ENCODE measurements at regions not wholly inside any gene's neighbourhood (a gene's known extent, or its start where the extent isn't known, plus 50 kb on each side); places are given as distances from the start of the nearest gene placed in this dataset.
"Not testable (repeated sequence)": the region's sequence is repeated elsewhere in the genome, so short reads cannot be mapped to it uniquely, and the experiment has no call there.

GRCh38 chr2:3035385-3036050 lies 342.1 kb downstream of the EIPR1 start:
- no peak for DNase-seq

- no peak for DNase-seq
Observed at GRCh38 chr2:3034856-3035255, 342.8 kb downstream of the EIPR1 start.

DNA sequence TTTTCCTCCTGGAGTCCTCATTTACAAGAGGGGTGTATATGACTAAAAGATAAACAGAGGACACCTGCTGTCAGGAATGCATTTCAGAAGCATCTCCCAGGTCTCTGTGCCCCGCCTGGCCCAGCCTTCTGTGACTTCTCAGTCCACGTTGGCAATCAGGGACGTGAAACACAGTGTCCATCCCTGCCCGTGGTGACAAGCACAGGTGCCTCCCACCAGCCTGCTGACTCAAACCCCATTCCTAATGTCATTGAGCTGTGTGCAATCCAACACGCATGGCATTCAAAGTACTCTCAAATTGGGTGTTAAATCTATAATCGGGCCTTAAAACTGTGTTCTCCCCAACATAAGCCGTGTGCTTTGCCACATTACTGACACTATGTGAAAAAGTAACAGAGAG lies 343.2 kb downstream of the EIPR1 start:
- no peak for DNase-seq

- DNase-seq, result no peak
Observed at GRCh38 chr2:3033315-3033714, 344.3 kb downstream of the EIPR1 start.

- not testable (repeated sequence) for DNase-seq
Observed at GRCh38 chr2:3030791-3031190, 346.8 kb downstream of the EIPR1 start.

DNA sequence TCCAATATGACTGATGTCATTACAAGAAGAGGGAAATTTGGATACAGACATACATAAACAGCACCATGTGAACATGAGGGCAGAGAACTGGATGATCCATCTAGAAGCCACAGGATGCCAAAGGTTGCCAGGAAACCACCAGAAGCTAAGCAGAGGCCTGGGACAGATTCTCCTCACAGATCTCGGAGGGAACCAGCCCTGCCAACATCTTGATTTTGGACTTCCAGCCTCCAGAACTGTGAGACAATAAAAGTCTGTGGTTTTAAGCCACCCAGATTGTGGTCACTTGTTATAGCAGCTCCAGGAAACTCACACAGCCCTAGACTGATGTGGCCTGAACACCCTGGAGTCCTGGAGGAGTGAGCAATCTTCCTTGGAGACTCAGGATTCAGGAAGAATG lies 351.6 kb downstream of the EIPR1 start:
- no peak for DNase-seq

DNA sequence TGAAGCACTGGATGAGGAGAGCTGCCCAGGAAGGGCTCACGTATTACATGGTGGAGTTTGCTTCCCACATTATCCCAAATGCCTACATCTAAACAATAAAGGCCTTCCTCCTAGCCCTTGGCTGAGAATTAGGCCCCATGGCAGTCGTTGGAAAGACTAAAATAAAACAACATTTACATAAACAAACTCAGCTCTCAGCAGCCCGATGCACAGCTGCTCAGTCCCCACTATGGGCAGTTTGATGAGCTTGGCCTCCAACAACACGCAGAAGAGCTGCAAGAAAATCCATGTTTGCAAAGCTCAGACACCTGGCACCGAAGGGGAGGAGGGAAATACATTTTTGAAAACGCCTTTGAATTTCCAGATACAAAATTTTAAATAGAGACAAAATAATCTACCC lies 352.4 kb downstream of the EIPR1 start:
- no peak for DNase-seq

- DNase-seq, result no peak
Observed at GRCh38 chr2:3024401-3024935, 353.1 kb downstream of the EIPR1 start.

- no peak for DNase-seq
Observed at GRCh38 chr2:3023531-3023930, 354.1 kb downstream of the EIPR1 start.

- DNase-seq, result no peak
Observed at GRCh38 chr2:3022841-3023372, 354.7 kb downstream of the EIPR1 start.

DNA sequence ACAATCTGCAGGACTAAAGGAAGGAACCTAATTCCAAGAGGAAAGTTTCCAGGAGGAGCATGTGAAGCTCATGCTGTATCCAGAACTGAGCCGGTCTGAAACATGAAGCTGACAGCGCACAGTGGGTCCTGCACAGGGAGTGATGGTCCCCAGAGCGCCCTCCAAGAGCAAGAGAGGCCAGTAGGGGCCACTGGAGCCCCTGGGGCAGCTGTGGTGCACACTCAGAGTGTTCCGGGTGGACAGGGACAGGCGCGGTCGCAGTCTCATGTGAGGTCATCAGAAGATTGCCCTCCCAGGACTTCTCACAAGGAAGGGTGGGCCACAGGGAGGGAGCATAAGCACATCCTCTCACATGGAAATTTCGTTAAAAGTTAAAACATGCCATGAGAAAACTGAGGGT lies 355.9 kb downstream of the EIPR1 start:
- DNase-seq, result no peak

DNA sequence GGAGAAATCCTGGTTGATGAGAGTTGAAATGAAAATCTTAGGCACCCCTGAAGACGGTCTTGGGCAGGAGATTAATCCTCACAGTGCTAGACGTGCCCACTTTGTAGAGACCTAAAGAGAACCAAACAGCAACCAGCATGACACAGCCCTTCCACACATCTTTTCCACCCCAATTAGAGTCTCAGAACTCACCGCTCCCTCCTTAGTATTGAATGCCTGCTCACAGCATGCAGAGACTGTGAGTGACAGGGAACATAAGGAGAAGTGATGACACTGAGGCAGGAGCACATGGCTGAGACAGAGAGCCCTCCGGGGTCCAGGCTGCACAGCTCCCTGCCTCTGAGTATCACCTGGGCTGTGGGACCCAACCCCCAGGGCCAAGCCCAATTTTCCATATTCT lies 367.6 kb downstream of the EIPR1 start:
- no peak for DNase-seq

GRCh38 chr2:3009483-3009882 lies 368.1 kb downstream of the EIPR1 start:
- DNase-seq, result no peak

DNA sequence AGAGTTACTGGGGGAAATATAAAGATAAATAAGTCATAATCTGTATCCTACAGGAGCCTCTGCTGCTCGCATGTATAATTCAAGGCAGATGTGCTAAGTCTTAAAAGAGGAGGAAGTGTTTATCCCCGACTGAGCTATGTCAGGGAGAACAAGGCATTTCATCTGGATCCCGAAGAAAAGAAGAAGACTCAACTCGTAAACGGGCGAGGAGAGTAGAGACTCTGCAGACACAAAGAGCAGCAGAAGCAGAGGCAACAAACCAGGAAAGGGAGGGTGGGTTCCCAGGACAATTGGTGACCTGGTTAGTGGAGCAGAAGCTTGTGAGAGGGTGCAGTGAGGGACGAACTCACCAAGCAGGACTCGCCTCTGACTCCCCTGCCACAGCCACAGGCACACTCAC lies 368.6 kb downstream of the EIPR1 start:
- no peak for DNase-seq

- no peak for DNase-seq
Observed at GRCh38 chr2:3008561-3008960, 369.1 kb downstream of the EIPR1 start.

DNA sequence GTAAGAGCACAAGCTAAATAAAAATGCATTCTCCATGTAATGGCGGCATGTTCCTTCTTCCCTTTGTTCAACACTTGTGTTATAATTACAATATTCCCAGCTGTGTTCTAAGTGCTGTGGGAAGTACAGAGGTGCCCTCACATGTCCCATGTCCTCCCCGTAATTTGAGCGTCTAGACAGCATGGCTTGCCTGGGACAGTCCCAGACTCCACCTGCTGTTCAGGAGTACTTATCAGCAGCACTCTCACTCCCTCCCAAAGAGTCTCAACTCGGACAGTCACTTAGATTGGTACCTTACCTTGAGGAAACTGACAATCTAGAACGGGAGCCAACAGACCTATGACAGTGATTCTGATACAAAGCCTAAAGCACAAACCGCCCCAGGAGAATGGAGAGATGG lies 370.5 kb downstream of the EIPR1 start:
- DNase-seq, result no peak

DNA sequence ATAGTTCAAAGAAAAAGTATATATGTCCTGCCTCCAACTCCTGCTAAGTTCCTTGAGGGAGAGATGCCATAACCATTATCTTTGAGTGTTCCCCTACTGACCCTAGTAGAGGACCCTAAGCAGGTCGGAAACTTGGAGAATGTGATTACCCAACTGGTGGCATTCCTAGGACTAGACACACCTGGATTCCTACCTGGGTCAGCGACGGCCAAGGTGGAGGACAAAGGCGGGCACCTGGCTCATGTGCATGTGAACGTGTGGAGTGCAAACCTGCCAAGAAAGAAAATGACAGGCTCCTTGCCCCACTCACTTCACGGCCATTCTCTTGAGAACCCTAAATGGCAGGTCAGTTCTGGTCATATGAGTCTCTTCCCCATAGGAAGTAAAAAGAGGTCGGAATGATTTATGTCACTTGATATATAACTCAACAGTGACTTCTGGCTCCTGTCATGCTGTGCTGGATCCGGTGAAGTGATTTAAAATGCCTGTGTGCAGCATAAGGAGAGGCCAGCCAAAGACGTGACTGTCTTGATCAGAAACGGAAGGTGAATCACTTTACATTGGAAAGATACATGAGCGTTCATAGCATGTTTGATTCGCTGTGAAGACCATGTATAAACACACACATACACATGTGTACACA lies 371.6 kb downstream of the EIPR1 start:
- no peak for DNase-seq

DNA sequence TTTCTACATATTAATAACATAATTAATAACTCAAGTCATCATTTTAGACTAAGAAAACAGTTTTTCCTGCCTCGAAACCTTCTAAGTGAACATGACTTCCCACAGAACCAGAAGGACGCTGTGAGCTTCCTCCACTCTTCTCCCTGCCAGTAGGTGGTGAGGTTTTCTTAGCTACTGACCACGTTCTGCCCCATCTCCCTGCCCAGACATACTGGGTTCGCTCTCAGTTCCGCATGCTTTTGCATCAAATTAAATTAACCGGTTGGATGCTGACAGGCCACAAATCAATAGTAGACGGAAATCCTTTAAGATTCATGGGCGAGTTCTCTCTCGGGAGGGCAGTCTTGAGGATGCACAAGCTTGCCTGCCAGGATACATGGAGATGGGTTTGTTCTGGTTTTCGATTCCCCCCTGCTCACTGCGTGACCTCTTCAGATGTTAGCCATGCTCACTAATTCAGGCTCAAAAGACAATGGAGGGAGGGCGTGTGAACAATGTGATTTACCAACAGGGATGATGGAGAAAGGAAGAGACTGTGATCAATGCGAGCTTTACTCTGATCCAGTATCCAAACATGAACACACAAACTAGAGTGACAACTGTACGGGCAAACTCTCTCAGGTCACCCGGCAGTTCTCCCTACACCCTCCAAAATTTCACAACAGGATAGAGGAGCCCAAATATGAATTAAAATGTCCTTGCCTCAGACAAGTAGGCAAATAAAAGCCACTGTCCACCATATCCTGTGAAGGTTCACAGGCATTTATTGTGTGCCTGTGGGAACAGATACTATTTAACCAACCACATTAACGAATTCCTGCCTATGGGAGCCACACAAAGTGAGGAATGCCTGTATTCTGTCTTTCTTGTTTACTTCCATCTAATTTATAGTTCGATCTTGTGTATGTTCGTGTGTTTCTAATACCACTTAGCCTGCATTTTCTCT lies 375.7 kb downstream of the EIPR1 start:
- no peak for DNase-seq

GRCh38 chr2:3000968-3001367 lies 376.6 kb downstream of the EIPR1 start:
- no peak for DNase-seq

DNA sequence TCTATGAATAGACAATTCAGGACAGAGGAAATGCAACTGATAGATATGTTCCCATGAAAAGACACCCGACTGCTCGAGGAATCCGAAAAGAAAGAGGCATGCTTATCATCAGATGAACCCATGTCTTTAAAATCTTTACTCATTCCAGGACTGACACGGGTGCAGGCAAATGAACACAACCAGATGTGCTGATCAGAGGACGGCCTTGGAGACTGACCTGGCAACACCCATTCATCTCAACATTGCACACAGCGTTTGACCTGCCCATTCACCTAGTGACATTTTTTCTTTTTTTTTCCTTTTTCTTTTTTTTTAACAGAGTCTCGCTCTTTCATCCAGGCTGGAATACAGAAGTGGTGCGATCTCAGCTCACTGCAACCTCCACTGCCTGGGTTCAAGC lies 377.5 kb downstream of the EIPR1 start:
- no peak for DNase-seq

DNA sequence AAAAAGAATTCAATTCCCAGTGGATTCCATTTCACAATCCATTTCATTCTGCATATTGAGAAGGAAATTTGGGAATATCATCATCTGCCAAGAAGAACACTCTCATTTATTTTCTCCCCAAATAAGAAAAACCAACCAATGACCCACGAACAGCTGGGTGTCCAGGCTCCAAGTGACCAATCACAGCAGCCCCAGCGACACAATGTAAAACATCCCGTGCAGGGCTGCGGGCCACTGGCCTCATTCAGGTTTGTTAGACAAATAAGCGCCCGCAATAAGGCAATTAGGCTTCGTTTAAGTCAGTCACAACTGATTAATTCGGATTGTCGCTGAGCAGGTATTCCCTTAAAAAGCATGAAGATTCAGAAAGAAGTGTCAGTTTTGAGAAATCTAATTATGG lies 378.6 kb downstream of the EIPR1 start:
- DNase-seq, result no peak

- DNase-seq, result no peak
Observed at GRCh38 chr2:2993172-2993692, 384.4 kb downstream of the EIPR1 start.

DNA sequence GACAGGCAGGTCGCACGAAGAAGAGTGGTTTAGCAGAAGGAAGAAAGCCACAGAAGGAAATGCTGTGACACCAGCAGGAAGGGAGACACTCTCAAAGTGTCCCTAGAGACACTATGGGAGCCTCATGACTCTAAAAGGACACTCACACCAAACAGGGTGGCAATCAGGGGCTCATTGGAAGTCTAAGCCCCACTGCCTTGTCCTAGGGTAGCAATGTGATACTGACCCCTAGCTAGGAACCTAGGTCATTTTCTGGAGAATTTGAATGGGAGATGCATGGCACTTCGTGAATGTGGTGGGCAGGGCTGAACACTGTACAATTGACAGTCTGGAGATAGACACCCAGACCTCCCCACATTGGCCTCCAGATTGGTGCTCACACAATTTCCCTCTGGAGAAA lies 385.0 kb downstream of the EIPR1 start:
- DNase-seq, result no peak
